Dedifferentiated amniotic fluid mesenchymal stem cell (primary cell): ENCODE measurements at regions not wholly inside any gene's neighbourhood (a gene's known extent, or its start where the extent isn't known, plus 50 kb on each side); places are given as distances from the start of the nearest gene placed in this dataset.
"Not testable (repeated sequence)": the region's sequence is repeated elsewhere in the genome, so short reads cannot be mapped to it uniquely, and the experiment has no call there.

ENCODE experiments used
- DNase-seq: peaks from one replicate; pipeline ENCODE4 v3.0.0-alpha.2; 2016; ENCODE audit errors: extremely low spot score

GRCh38 chr16:72729552-72729951 is 318.4 kb downstream of the ZFHX3 start:
- DNase-seq, result not testable (repeated sequence)

DNA sequence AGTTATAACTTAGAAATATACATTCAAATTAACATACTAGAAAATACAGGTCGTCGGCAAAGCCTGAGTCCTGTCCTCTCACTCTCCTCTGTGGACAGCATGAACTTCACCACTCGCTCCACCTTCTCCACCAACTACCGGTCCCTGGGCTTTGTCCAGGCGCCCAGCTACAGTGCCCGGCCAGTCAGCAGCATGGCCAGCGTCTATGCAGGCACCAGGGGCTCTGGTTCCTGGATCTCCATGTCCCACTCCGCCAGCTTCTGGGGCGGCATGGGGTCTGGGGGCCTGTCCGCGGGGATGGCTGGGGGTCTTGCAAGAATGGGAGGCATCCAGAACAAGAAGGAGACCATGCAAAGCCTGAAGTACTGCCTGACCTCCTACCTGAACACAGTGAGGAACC is 319.4 kb downstream of the ZFHX3 start:
- no peak for DNase-seq

- peak; percentile 20 for DNase-seq
Observed at GRCh38 chr16:72727565-72727964, 320.4 kb downstream of the ZFHX3 start.

DNA sequence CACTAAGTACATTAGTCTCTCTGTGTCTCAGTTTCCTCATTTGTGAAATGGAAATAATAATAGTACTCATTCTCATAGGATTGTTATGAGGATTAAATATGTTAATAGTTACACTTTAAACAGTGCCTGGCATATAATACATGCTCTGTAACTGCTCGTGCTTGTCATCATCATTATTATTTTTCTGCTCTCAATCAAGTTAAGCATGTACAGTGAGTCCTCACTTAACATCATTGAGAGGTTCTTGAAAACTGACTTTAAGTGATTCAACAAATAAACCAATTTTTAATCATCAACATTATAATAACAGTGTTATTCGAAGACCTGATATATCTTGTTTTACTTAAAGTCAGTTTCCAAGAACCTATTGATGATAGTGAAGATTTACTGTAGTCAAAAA is 322.3 kb downstream of the ZFHX3 start:
- no peak for DNase-seq

DNA sequence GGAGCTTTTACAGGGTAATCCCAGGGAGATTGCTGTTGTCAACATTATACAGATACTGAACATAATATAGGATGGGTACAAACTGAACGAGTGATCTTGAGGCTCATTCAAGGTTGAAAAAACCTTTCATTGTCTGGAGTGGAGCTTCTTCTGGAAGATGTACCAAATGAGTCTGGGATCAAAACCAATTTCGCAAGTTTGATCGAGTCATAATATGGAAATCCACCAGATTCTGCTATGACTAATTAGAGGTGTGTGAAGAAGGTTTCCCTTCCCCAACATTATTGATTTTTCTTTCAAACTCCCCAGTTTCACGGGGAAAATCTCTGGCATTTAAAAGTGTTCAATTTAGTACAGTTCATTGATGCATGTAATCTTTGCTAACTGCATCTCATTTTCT is 324.1 kb downstream of the ZFHX3 start:
- no peak for DNase-seq

- no peak for DNase-seq
Observed at GRCh38 chr16:72722552-72722951, 325.4 kb downstream of the ZFHX3 start.

DNA sequence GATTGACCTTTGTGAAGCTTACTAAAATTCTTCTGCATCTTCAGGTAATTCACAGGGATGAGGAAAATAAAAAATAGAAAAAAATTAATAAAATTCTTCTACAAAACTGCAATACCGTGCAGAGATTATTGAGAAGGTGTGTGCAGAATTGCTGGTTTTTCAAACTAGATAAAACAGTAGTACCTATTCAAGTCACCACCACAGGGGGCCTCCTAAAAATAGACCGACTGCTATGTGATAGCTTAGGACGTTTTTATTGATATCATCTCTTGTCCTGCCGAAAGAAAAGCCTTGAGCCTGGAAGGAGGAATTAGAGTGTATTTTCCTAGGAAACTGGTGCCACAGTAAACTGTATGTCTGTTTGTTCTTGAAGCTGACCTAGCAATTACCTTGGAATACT is 325.9 kb downstream of the ZFHX3 start:
- DNase-seq, result no peak

DNA sequence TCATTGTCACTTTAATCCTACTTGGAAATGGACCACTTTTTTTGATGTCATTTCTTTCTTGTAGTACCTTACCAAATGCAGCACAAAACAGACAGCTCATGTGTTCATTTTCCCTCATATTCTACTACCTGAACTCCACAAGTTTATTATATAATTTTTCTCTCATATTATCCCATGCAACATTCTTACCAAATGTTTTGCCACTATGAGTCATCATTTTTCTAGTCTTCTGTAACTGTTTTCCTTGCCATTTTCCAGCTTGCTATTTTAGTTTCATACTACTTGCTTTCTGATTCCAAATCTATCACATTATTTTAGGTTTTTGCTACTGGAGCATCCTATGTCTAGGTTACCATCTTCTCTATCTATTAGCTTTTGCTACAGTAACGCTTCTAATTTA is 332.7 kb downstream of the ZFHX3 start:
- peak; percentile 27 for DNase-seq

- no peak for DNase-seq
Observed at GRCh38 chr16:72711823-72712222, 336.1 kb downstream of the ZFHX3 start.

DNA sequence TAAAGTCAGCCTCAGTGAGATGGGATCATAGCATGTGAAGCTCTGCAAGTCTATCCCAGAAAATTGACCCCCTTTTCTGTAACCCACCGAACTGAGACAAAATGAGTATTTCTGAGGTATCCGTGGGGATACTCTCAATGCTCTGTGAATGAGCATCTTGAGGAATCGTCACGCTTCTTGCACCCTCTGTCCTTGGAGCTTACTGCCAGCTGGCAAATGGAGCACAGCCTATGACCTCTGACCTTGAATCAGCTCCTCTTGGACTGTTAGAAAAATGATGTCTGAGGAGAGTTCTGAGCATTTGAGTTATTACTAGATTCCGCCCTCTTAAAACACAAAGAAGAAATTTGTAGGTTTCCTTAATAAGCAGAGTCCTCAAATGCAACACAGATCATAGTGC is 342.1 kb downstream of the ZFHX3 start:
- DNase-seq, result no peak

- no peak for DNase-seq
Observed at GRCh38 chr16:72704746-72705372, 343.1 kb downstream of the ZFHX3 start.

- no peak for DNase-seq
Observed at GRCh38 chr16:72689851-72690250, 358.1 kb downstream of the ZFHX3 start.

- no peak for DNase-seq
Observed at GRCh38 chr16:72680732-72681131, 367.2 kb downstream of the ZFHX3 start.

DNA sequence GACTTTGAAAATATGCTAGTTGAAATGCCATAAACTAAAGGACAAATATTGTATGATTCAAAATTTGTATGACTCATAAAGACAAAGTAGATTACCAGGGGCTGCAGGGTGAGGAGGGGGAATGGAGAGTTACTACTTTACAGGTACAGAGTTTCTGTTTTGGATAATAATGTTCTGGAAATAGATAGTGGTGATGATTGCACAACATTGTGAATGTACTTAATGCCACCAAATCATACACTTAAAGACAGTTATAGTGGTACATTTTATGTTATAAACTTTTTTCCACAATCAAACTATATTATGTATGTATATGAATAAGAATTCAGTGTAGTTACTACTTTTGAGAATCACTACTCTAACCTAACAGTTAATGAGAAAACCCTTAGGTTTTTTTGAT is 368.1 kb downstream of the ZFHX3 start:
- no peak for DNase-seq

- DNase-seq, result no peak
Observed at GRCh38 chr16:72677662-72678447, 370.1 kb downstream of the ZFHX3 start.

DNA sequence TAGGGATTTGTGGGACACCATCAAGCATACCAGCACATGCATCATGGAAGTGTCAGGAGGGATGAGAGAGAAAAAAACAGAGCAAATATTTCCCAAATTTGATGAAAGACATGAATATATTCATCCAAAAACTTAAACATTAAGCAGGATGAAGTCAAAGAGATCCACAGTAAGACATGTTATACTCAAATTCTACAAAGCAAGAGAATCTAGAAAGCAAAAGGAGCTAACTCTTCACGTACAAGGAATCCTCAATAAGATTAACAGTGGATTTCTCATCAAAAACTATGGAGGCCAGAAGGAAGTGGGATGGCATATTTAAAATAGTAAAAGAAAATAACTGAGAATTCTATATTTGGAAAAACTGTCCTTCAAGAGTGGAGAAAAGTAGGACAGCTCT is 374.8 kb downstream of the ZFHX3 start:
- DNase-seq, result no peak

GRCh38 chr16:72666267-72666666 is 381.7 kb downstream of the ZFHX3 start:
- no peak for DNase-seq

DNA sequence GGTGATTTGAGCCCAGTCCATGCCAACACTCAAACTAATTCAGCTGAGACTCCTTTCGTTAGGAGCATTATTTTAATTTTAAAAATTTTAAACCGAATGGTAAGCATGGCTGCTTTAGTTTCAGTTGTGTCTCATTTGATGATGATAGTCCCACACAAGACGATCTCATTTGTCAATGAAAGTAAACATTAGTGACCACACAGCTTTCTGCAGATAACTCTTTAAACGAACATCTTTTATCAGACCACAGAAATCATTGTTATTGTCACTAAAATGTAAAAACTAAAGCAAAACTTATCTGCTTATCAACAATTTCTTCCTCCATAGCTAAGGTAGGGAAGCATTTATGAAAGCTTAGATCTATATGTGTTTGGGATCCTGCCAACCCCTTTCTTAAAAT is 382.2 kb downstream of the ZFHX3 start:
- no peak for DNase-seq

DNA sequence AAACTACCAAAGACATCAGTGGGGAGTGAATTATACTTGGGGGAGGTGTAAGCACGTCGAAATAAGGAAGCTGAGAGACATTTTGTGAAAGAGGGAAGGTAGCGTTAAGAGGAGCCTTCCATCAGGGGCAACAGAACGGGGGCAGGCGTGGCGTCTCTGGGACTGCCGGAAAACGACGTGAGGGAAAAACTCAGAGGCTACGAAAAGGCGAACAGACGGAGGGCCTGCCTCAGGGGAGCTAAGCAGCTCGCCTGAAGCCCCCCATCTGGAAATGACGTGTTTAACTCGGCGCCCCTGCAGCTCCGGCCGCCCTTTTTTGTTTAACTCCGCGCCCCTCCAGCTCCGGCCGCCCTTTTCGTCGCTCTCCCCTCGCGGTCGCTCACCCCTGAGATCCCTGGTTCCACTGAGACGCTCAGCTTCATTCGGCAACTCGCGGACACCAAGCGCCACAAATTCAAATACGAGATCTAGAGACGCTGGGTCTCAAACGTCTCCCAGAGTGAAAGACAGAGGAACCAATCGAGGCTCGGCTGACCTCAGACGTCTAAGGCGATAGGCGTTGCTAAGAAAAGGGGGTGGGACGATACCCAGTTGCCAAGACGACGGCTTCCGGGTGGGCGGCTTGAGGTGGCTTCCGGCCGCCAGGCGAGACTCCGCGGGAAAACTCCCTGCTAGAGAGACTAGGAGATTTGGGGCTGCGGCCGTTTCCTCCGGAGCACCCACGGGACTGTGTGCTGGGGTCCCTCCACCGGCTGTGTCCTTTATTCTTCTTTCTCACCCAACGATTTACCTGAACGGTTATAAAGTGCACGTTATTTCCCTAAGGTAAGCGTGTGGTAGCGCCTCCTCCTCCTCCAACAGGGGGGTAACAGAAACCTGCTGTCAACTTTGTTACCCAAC is 383.2 kb downstream of the ZFHX3 start:
- peak; percentile 99 for DNase-seq

DNA sequence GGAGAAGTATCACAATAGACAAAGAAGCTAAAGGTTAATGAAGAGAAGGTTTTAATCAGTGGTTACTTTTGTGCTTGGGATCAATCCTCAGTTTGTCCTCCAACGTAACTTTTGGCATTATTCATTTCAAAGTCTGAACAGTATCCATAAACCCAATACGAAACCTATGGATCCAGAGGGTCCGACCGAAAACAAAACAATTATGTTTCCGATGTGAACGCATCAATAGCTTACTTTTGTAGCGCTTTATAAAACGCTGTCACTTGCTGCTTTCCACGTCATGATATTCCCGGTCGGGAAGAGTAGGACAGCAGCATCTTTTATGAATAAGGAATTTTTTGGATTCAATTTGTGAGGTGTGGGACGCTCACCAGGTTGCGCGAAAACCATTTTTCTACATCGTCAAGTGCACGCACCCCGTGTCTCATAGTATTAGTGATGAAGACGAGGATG is 383.8 kb downstream of the ZFHX3 start:
- no peak for DNase-seq

- no peak for DNase-seq
Observed at GRCh38 chr16:72658888-72659717, 388.8 kb downstream of the ZFHX3 start.

GRCh38 chr16:72657791-72658190 is 390.1 kb downstream of the ZFHX3 start:
- no peak for DNase-seq
